ENCODE measurements at regions not wholly inside any gene's neighbourhood (a gene's known extent, or its start where the extent isn't known, plus 50 kb on each side); places are given as distances from the start of the nearest gene placed in this dataset.

GRCh38 chr17:77858291-77859034 lies 100.0 kb upstream of the TNRC6C start:
- no peak for DNase-seq

- DNase-seq, result no peak
Measured at GRCh38 chr17:77859035-77859810, 99.3 kb upstream of the TNRC6C start.

- DNase-seq, result no peak
Measured at GRCh38 chr17:77861133-77861695, 97.3 kb upstream of the TNRC6C start.

- no peak for DNase-seq
Measured at GRCh38 chr17:77861981-77862645, 96.4 kb upstream of the TNRC6C start.

GRCh38 chr17:77862890-77863813 lies 95.4 kb upstream of the TNRC6C start:
- DNase-seq, result no peak

- no peak for DNase-seq
Measured at GRCh38 chr17:77863814-77864161, 94.7 kb upstream of the TNRC6C start.

GRCh38 chr17:77864234-77865111 lies 94.0 kb upstream of the TNRC6C start:
- DNase-seq, result no peak

GRCh38 chr17:77865112-77865611 lies 93.3 kb upstream of the TNRC6C start:
- no peak for DNase-seq

- DNase-seq, result no peak
Measured at GRCh38 chr17:77865716-77866115, 92.8 kb upstream of the TNRC6C start.

- no peak for DNase-seq
Measured at GRCh38 chr17:77867308-77867781, 91.2 kb upstream of the TNRC6C start.

- no peak for DNase-seq
Measured at GRCh38 chr17:77867976-77868713, 90.4 kb upstream of the TNRC6C start.

GRCh38 chr17:77869041-77869599 lies 89.4 kb upstream of the TNRC6C start:
- DNase-seq, result no peak

GRCh38 chr17:77869665-77870132 lies 88.8 kb upstream of the TNRC6C start:
- no peak for DNase-seq

GRCh38 chr17:77872199-77872598 lies 86.3 kb upstream of the TNRC6C start:
- no peak for DNase-seq

GRCh38 chr17:77872714-77873499 lies 85.6 kb upstream of the TNRC6C start:
- no peak for DNase-seq

- DNase-seq, result no peak
Measured at GRCh38 chr17:77873500-77874302, 84.8 kb upstream of the TNRC6C start.

GRCh38 chr17:77874303-77875050 lies 84.0 kb upstream of the TNRC6C start:
- no peak for DNase-seq

Measured in occipital lobe (tissue), 1 donor.